OCI-LY1 (cell line): ENCODE measurements at regions not wholly inside any gene's neighbourhood (a gene's known extent, or its start where the extent isn't known, plus 50 kb on each side); places are given as distances from the start of the nearest gene placed in this dataset.

Source experiments
- H2AFZ ChIP-seq: fragments of 200-600 bp; sonication (generic), shearing (Covaris generic); 2 replicates; pipeline ENCODE4 v1.6.0; 2014; ENCODE audit warnings: antibody characterized with exemption, mild to moderate bottlenecking, low read length
- H3F3A ChIP-seq: fragments of 200-600 bp; sonication (generic), shearing (Covaris generic); 2 replicates; pipeline ENCODE4 v1.6.0; 2014; ENCODE audit warnings: mild to moderate bottlenecking, antibody characterized with exemption, low read length, moderate library complexity; ENCODE audit not compliant: insufficient read depth
- H3K27ac ChIP-seq: fragments of 200-600 bp; sonication (generic); 2 replicates; pipeline ENCODE4 v1.5.1; 2014; ENCODE audit warnings: low read length, mixed run types, mild to moderate bottlenecking, low read depth; ENCODE audit not compliant: poor library complexity, severe bottlenecking
- H3K27me3 ChIP-seq: fragments of 200-600 bp; sonication (generic); 2 replicates; pipeline ENCODE4 v1.6.0; 2014; ENCODE audit warnings: antibody characterized with exemption, mild to moderate bottlenecking, low read length, moderate library complexity; ENCODE audit not compliant: insufficient read depth
- H3K36me3 ChIP-seq: fragments of 200-600 bp; sonication (generic); 2 replicates; pipeline ENCODE4 v1.6.1; 2014; ENCODE audit warnings: mild to moderate bottlenecking, antibody characterized with exemption, low read length, moderate library complexity, mixed read lengths; ENCODE audit not compliant: insufficient read depth
- H3K4me1 ChIP-seq: fragments of 200-600 bp; sonication (generic); 2 replicates; pipeline ENCODE4 v1.5.1; 2014; ENCODE audit warnings: mild to moderate bottlenecking, low read length, moderate library complexity; ENCODE audit not compliant: insufficient read depth, severe bottlenecking
- H3K4me2 ChIP-seq: fragments of 200-600 bp; sonication (generic), shearing (Covaris generic); 2 replicates; pipeline ENCODE4 v1.6.1; 2014; ENCODE audit warnings: low read length
- H3K4me3 ChIP-seq: fragments of 200-600 bp; sonication (generic); 2 replicates; pipeline ENCODE4 v1.5.1; 2014; ENCODE audit warnings: low read length, low read depth, mild to moderate bottlenecking, mixed read lengths; ENCODE audit not compliant: poor library complexity, severe bottlenecking
- H3K79me2 ChIP-seq: fragments of 200-600 bp; shearing (Covaris generic); 2 replicates; pipeline ENCODE4 v1.6.1; 2016; ENCODE audit warnings: mixed run types, low read length, mixed read lengths; ENCODE audit not compliant: insufficient read depth
- H3K9ac ChIP-seq: fragments of 200-600 bp; sonication (generic), shearing (Covaris generic); 2 replicates; pipeline ENCODE4 v1.6.1; 2014; ENCODE audit warnings: mild to moderate bottlenecking, low read length, mixed read lengths
- H3K9me2 ChIP-seq: fragments of 200-600 bp; sonication (generic), shearing (Covaris generic); 2 replicates; pipeline ENCODE4 v1.6.1; 2014; ENCODE audit warnings: low read depth, mild to moderate bottlenecking, low read length, mixed read lengths
- H3K9me3 ChIP-seq: fragments of 200-600 bp; shearing (Covaris generic); 2 replicates; pipeline ENCODE4 v1.6.1; 2014; ENCODE audit warnings: low read length, mixed read lengths
- H4K20me1 ChIP-seq: fragments of 200-600 bp; sonication (generic), shearing (Covaris generic); 2 replicates; pipeline ENCODE4 v1.6.0; 2016; ENCODE audit warnings: mild to moderate bottlenecking, low read length; ENCODE audit not compliant: insufficient read depth
- EZH2 ChIP-seq: fragments of 200-600 bp; sonication (generic), shearing (Covaris generic); IDR thresholded peaks from 2 replicates; pipeline ENCODE4 v1.8.0; 2017; ENCODE audit warnings: borderline replicate concordance, mixed run types, mild to moderate bottlenecking, antibody characterized with exemption, low read length, moderate library complexity, mixed read lengths
- TF ChIP-seq, protein P1 (sequence below): fragments of 200-600 bp; sonication (generic), shearing (Covaris generic); IDR thresholded peaks from 2 replicates; pipeline ENCODE4 v1.5.1; 2017; ENCODE audit warnings: mild to moderate bottlenecking, antibody characterized with exemption, low read length, moderate library complexity, mixed read lengths

DNA sequence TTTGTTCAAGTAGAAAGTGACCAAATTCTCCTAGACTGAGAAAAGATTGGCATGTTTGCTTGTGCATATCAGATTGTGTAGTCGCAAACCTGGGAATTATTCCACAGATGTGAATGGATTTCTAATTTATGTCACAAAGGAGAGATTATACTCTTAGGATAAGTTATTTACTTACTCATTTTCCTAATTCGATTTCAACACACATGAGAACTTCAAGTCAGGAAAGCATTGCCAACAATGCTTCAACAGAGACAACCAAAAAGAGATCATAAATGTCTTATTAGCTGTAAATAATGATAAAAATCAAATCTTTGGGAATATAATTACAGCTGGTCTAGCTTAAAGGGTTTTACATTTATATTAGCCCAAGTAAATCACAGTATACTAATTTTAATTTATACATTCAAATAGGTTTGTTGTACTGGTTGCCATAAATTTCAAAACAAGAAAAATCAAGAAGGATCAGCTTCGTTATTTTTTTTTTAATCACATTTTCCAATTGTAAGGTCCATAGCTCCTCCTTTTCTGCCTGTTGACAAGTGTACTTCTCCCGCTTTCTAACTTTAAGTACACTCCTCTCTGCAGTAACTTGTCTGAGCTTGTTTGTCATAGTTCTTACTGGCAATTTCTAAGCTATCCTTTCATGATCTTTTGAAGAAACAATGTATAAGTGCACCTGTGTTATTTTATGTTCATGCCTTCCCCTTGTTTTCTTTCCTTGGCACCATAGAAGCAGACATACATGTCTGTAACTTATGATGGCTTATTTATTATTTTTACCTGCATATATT lies 246.6 kb downstream of the DEPDC1B start:
- Histone ChIP-seq H3K4me2 (no peak overlapping the region), H3K79me2 (no peaks in the 10 kb centered on the region), H3K27ac (no peak overlapping the region), H4K20me1 (no peaks in the 10 kb centered on the region), H2AFZ (no peak overlapping the region), H3K27me3 (no peaks in the 10 kb centered on the region), H3K9ac (no peak overlapping the region), H3K4me3 (no peak overlapping the region), H3F3A (no peaks in the 10 kb centered on the region), H3K4me1 (no peaks in the 10 kb centered on the region), H3K9me2 (no peaks in the 10 kb centered on the region), H3K9me3 (no peaks in the 10 kb centered on the region), H3K36me3 (no peaks in the 10 kb centered on the region)
- TF ChIP-seq, protein P1, sequence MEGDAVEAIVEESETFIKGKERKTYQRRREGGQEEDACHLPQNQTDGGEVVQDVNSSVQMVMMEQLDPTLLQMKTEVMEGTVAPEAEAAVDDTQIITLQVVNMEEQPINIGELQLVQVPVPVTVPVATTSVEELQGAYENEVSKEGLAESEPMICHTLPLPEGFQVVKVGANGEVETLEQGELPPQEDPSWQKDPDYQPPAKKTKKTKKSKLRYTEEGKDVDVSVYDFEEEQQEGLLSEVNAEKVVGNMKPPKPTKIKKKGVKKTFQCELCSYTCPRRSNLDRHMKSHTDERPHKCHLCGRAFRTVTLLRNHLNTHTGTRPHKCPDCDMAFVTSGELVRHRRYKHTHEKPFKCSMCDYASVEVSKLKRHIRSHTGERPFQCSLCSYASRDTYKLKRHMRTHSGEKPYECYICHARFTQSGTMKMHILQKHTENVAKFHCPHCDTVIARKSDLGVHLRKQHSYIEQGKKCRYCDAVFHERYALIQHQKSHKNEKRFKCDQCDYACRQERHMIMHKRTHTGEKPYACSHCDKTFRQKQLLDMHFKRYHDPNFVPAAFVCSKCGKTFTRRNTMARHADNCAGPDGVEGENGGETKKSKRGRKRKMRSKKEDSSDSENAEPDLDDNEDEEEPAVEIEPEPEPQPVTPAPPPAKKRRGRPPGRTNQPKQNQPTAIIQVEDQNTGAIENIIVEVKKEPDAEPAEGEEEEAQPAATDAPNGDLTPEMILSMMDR: no peak
- TF ChIP-seq EZH2: no peak

DNA sequence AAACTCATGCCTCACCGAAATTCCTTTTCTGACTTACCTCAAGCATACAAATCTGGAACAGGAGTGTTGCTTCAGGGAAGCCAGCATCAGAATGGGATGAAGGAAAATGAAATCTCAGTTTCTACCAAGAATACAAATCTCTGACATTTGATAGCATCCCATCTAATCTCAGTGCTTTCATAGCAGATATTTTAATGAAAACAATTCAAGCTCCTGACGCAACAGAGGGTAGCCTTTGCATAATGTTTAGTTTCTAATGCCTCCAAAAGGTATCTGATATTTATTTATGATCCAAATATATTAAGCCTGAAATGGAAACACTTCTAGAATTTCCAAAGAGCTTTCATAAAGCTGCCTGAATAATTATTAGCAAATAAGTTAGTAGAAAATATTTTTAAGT lies 251.4 kb downstream of the DEPDC1B start:
- Histone ChIP-seq H3K4me1 (no peaks in the 10 kb centered on the region), H3F3A (no peaks in the 10 kb centered on the region), H3K36me3 (no peaks in the 10 kb centered on the region), H3K27me3 (no peaks in the 10 kb centered on the region), H3K27ac (no peak overlapping the region), H3K4me3 (no peak overlapping the region), H2AFZ (no peak overlapping the region), H3K9me2 (no peaks in the 10 kb centered on the region), H3K4me2 (no peak overlapping the region), H4K20me1 (no peaks in the 10 kb centered on the region), H3K9ac (no peak overlapping the region), H3K9me3 (no peaks in the 10 kb centered on the region), H3K79me2 (no peaks in the 10 kb centered on the region)
- TF ChIP-seq, protein P1: no peak
- TF ChIP-seq EZH2: no peak

DNA sequence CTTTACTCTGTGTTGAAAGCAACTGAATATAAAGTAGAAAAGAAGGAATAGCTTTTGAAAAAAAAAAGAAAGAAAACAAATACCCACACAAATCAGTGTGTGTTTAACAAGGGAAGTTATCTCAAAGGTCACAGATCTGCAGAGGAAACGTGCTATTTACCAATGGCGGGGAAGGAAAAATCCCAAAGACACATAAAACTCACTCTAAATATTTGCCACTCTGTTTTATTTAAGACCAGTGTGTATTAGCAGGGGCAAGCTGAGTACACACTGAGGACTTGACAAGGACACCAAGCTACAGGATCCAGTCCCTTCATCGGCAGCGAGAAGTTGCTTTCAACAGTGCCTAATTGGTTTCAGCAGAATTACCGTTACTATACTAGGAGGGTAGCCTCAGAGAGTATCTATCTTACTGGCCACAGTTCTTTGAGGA lies 252.5 kb downstream of the DEPDC1B start:
- H3K9ac ChIP-seq: no peak overlapping the region

More for the DNA sequence above, 252.5 kb downstream of the DEPDC1B start:
- H3K4me3 ChIP-seq: no peak overlapping the region
- H3K27me3 ChIP-seq: no peaks in the 10 kb centered on the region
- H3K36me3 ChIP-seq: no peaks in the 10 kb centered on the region
- H3K4me2 ChIP-seq: no peak overlapping the region
- H3F3A ChIP-seq: no peaks in the 10 kb centered on the region
- H3K9me2 ChIP-seq: no peaks in the 10 kb centered on the region
- TF ChIP-seq, protein P1: no peak
- no peak for TF ChIP-seq EZH2
- no peaks in the 10 kb centered on the region for H3K4me1 ChIP-seq
- H3K27ac ChIP-seq: no peak overlapping the region
- H3K9me3 ChIP-seq: no peaks in the 10 kb centered on the region
- H2AFZ ChIP-seq: no peak overlapping the region
- H4K20me1 ChIP-seq: no peaks in the 10 kb centered on the region
- H3K79me2 ChIP-seq: no peaks in the 10 kb centered on the region
